ENCODE measurements at regions not wholly inside any gene's neighbourhood (a gene's known extent, or its start where the extent isn't known, plus 50 kb on each side); places are given as distances from the start of the nearest gene placed in this dataset.

GRCh38 chr4:64625438-64625837, 216.2 kb upstream of the TECRL start (continued):
- TF ChIP-seq ZNF512 (CRISPR knock-in tag; IDR thresholded peaks at IDR 0.05; ENCODE audit: borderline replicate concordance) (no peak), NFATC4 (CRISPR knock-in tag; IDR thresholded peaks at IDR 0.05) (no peak), ZBTB21 (CRISPR knock-in tag; IDR thresholded peaks at IDR 0.05; ENCODE audit: borderline replicate concordance) (no peak), ZNF138 (CRISPR knock-in tag; conservative IDR thresholded peaks at IDR 0.05) (no peak)
- TF ChIP-seq, protein P1, sequence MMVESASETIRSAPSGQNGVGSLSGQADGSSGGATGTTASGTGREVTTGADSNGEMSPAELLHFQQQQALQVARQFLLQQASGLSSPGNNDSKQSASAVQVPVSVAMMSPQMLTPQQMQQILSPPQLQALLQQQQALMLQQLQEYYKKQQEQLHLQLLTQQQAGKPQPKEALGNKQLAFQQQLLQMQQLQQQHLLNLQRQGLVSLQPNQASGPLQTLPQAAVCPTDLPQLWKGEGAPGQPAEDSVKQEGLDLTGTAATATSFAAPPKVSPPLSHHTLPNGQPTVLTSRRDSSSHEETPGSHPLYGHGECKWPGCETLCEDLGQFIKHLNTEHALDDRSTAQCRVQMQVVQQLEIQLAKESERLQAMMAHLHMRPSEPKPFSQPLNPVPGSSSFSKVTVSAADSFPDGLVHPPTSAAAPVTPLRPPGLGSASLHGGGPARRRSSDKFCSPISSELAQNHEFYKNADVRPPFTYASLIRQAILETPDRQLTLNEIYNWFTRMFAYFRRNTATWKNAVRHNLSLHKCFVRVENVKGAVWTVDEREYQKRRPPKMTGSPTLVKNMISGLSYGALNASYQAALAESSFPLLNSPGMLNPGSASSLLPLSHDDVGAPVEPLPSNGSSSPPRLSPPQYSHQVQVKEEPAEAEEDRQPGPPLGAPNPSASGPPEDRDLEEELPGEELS (CRISPR knock-in tag; IDR thresholded peaks at IDR 0.05), result no peak

DNA sequence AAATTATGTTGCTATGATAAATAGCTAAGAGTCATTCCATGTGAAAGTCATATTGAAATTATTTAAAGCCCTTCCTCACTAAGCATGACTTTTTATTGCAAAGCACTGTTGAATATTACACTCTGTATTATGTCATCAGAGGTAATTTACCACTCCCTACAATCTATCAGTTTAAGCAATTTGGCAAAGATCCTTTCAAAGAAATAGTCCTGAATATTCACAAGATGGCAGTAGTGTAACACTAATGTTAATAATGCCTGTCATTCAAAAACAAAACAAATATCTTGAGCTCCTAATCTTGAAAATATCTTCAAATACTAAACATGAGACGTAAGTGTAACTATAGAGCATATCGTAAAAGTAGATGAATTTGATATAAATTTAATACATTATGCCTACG, 208.6 kb upstream of the TECRL start:
- Mint-ChIP-seq H3K4me3 (no peak overlapping the region), H3K4me1 (peaks cover 9% of the 10 kb centered on the region), H3K36me3 (peaks cover 2% of the 10 kb centered on the region), H3K27me3 (ENCODE audit: low read depth) (no peaks in the 10 kb centered on the region), H3K9me3 (peaks cover 6% of the 10 kb centered on the region), H3K27ac (peak overlapping the region; percentile 46)
- DNase-seq (ENCODE audit: low spot score), result no peak
- TF ChIP-seq, protein P2, sequence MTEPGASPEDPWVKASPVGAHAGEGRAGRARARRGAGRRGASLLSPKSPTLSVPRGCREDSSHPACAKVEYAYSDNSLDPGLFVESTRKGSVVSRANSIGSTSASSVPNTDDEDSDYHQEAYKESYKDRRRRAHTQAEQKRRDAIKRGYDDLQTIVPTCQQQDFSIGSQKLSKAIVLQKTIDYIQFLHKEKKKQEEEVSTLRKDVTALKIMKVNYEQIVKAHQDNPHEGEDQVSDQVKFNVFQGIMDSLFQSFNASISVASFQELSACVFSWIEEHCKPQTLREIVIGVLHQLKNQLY (CRISPR knock-in tag; IDR thresholded peaks at IDR 0.05), result no peak
- TF ChIP-seq, protein P3, sequence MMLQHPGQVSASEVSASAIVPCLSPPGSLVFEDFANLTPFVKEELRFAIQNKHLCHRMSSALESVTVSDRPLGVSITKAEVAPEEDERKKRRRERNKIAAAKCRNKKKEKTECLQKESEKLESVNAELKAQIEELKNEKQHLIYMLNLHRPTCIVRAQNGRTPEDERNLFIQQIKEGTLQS (CRISPR knock-in tag; conservative IDR thresholded peaks at IDR 0.05), result no peak
- TF ChIP-seq, protein P4, sequence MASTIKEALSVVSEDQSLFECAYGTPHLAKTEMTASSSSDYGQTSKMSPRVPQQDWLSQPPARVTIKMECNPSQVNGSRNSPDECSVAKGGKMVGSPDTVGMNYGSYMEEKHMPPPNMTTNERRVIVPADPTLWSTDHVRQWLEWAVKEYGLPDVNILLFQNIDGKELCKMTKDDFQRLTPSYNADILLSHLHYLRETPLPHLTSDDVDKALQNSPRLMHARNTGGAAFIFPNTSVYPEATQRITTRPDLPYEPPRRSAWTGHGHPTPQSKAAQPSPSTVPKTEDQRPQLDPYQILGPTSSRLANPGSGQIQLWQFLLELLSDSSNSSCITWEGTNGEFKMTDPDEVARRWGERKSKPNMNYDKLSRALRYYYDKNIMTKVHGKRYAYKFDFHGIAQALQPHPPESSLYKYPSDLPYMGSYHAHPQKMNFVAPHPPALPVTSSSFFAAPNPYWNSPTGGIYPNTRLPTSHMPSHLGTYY (CRISPR knock-in tag; IDR thresholded peaks at IDR 0.05), result no peak
- TF ChIP-seq ZNF423 (CRISPR knock-in tag; IDR thresholded peaks at IDR 0.05) (no peak), FOXJ3 (CRISPR knock-in tag; IDR thresholded peaks at IDR 0.05; ENCODE audit: borderline replicate concordance) (no peak), MXD4 (CRISPR knock-in tag; IDR thresholded peaks at IDR 0.05; ENCODE audit: borderline replicate concordance) (no peak), USF1 (CRISPR knock-in tag; IDR thresholded peaks at IDR 0.05) (no peak), ESRRA (CRISPR knock-in tag; IDR thresholded peaks at IDR 0.05; ENCODE audit: borderline replicate concordance) (no peak)
- TF ChIP-seq, protein P5, sequence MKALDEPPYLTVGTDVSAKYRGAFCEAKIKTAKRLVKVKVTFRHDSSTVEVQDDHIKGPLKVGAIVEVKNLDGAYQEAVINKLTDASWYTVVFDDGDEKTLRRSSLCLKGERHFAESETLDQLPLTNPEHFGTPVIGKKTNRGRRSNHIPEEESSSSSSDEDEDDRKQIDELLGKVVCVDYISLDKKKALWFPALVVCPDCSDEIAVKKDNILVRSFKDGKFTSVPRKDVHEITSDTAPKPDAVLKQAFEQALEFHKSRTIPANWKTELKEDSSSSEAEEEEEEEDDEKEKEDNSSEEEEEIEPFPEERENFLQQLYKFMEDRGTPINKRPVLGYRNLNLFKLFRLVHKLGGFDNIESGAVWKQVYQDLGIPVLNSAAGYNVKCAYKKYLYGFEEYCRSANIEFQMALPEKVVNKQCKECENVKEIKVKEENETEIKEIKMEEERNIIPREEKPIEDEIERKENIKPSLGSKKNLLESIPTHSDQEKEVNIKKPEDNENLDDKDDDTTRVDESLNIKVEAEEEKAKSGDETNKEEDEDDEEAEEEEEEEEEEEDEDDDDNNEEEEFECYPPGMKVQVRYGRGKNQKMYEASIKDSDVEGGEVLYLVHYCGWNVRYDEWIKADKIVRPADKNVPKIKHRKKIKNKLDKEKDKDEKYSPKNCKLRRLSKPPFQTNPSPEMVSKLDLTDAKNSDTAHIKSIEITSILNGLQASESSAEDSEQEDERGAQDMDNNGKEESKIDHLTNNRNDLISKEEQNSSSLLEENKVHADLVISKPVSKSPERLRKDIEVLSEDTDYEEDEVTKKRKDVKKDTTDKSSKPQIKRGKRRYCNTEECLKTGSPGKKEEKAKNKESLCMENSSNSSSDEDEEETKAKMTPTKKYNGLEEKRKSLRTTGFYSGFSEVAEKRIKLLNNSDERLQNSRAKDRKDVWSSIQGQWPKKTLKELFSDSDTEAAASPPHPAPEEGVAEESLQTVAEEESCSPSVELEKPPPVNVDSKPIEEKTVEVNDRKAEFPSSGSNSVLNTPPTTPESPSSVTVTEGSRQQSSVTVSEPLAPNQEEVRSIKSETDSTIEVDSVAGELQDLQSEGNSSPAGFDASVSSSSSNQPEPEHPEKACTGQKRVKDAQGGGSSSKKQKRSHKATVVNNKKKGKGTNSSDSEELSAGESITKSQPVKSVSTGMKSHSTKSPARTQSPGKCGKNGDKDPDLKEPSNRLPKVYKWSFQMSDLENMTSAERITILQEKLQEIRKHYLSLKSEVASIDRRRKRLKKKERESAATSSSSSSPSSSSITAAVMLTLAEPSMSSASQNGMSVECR (CRISPR knock-in tag; IDR thresholded peaks at IDR 0.05; ENCODE audit: borderline replicate concordance), result no peak
- TF ChIP-seq, protein P6, sequence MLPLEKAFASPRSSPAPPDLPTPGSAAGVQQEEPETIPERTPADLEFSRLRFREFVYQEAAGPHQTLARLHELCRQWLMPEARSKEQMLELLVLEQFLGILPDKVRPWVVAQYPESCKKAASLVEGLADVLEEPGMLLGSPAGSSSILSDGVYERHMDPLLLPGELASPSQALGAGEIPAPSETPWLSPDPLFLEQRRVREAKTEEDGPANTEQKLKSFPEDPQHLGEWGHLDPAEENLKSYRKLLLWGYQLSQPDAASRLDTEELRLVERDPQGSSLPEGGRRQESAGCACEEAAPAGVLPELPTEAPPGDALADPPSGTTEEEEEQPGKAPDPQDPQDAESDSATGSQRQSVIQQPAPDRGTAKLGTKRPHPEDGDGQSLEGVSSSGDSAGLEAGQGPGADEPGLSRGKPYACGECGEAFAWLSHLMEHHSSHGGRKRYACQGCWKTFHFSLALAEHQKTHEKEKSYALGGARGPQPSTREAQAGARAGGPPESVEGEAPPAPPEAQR (CRISPR knock-in tag; IDR thresholded peaks at IDR 0.05), result no peak
- ChIA-PET CTCF (interaction anchor here (0.6 to 1.8 kb wide), 5 partner anchors 9 to 942 kb away, joined by 3 to 11 read pairs (median 4); no protein-coding TSS in a partner anchor), POLR2A (no interaction called here)
- peak; percentile 38; the same call in 1 of the 2 replicates for ATAC-seq
